GM13976 (cell line): ENCODE measurements at regions not wholly inside any gene's neighbourhood (a gene's known extent, or its start where the extent isn't known, plus 50 kb on each side); places are given as distances from the start of the nearest gene placed in this dataset.

Experiments used
- DNase-seq: peaks from one replicate; pipeline ENCODE4 v3.0.0; 2012; ENCODE audit warnings: low spot score
- CTCF ChIP-seq: IDR thresholded peaks from 2 replicates; pipeline ENCODE4 v1.5.1; 2012; ENCODE audit warnings: borderline replicate concordance, mild to moderate bottlenecking; ENCODE audit not compliant: insufficient read depth; ENCODE audit errors: extremely low read depth, missing control alignments, control extremely low read depth
- in situ Hi-C: fragments of 300-500 bp; cut with MboI; formaldehyde crosslinking; loops from one replicate; pipeline ENCODE4 v1.12.0; 2022; ENCODE audit warnings: low sequenced_read_pairs, mixed read lengths, inconsistent platforms; ENCODE audit not compliant: unreplicated experiment

DNA sequence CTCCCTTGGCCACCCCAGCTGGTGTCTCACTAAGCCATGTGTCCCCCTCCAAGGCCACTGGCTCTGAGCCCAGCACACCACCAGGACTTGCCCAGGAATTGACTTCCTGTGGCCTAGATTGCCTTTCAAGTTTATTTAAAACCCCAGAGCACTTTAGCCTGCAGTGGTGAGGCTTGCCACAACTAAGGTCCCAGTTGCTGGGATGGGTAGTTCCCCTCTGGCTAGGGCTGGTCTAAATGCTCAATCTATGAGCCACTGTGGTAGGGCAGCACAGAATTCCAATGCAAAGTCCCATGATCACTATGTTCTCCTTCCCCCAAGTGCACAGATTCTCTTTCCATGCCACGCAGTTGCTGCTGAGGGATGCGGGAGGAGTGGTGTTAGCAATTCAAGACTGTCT is 61.1 kb upstream of the HCCS start:
- in situ Hi-C loops, result no loop called here
- TF ChIP-seq CTCF, result no peak
- no peak for DNase-seq

- no peak for DNase-seq
- TF ChIP-seq CTCF, result no peak
- in situ Hi-C loops, result no loop called here
Observed at GRCh38 chrX:11053351-11053750, 57.8 kb upstream of the HCCS start.

GRCh38 chrX:11056322-11057176 is 54.6 kb upstream of the HCCS start:
- TF ChIP-seq CTCF, result no peak
- no peak for DNase-seq
- in situ Hi-C loops, result no loop called here

GRCh38 chrX:11059933-11060332 is 51.2 kb upstream of the HCCS start:
- no peak for DNase-seq
- in situ Hi-C loops, result no loop called here
- TF ChIP-seq CTCF, result no peak
